NCI-H2107 treated with DMSO at 0.1 percent for 48 hours (cell line): ENCODE measurements at regions not wholly inside any gene's neighbourhood (a gene's known extent, or its start where the extent isn't known, plus 50 kb on each side); places are given as distances from the start of the nearest gene placed in this dataset.
"Not testable (repeated sequence)": the region's sequence is repeated elsewhere in the genome, so short reads cannot be mapped to it uniquely, and the experiment has no call there.

Experiments
- DNase-seq: peaks from one replicate; lab custom pipeline; 2025; ENCODE audit not compliant: unreplicated experiment; lab: John Stamatoyannopoulos, UW

DNA sequence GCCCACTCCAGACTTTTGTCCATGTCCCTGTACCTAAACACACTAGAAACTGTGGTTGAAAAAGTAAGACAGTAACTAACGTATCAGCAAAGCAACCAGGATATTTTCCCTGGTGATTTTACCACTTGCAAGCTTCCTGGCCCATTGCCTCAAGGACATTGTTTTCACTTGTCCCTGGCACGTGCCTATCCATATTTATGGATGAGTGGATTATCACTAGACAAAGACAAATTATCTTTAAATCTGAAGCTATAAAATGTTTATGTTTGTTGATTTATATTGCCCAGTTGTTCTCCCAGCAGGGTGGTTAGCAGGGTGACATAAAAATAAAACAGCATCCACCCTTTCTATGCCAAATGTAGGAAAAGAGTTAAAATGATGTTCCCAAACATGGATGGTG is 93.2 kb upstream of the STEAP1 start:
- DNase-seq: no peak

DNA sequence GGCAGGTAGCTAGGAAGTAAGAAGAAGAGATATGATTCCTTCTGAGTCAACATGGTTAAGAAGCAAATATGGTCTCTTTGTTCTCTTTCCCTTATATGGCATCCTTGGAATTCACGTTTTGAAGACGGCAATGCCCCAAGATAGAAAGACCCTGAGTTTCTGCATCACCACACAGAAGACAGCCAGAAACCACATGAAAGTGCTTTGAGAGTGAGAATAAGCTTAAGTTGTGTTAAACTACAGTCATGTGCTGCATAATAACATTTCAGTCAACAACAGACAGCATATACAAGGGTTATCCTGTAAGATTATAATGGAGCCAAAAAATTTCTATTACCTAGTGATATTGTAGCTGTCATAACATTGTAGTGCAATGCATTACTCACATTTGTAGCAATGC is 89.9 kb upstream of the STEAP1 start:
- no peak for DNase-seq

DNA sequence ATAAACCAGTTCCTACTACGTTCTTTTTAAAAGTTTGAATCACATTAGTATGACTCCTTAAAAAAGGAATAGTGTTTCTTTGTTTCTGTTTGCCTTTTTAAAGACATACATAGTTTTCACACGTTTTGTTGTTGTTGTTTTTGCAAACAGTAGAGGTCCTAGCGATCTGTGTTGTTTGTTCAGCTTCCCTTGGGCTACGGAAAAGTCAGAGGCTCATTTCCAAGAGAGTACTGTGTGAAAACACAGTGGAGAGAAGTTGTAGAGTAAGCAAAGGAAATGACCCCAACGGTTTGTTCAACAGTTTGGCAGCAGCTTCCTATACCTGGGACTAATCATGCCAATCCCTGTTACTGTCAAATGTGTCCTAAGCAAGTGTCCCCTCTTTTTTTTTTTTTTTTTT is 87.1 kb upstream of the STEAP1 start:
- no peak for DNase-seq

DNA sequence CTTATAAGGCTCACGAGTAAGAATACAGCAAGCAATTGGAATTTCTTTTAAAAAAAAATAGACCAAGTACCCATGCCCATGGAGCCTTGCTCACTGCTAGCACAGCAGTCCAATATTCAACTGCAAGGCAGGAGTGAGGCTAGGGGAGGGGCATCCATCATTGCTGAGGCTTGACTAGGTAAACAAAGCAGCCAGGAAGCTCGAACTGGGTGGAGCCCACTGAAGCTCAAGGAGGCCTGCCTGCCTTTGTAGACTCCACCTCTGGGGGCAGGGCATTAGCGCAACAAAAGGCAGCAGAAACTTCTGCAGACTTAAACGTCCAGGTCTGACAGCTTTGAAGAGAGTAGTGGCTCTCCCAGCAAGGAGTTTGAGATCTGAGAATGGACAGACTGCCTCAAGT is 84.0 kb upstream of the STEAP1 start:
- DNase-seq: not testable (repeated sequence)

DNA sequence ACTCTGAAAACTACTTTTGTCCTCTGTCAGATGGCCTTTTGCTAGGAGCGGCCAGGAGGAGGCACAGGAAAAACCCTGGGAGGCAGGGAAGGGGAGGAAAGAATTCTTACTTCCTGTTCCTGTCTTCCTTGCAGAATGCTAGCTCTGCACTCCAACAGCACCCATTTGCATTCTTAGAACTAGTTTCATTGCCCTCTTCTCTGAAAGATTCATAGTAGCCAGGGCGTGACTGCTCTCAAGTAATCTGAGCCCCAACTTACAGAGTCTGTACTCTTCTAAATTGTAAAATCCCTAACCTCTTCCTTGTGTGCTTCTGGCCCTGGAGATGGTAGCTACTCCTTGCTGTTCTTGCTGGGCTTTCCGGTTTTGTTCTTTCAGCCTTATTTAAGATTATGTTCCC is 75.3 kb upstream of the STEAP1 start:
- DNase-seq: no peak

DNA sequence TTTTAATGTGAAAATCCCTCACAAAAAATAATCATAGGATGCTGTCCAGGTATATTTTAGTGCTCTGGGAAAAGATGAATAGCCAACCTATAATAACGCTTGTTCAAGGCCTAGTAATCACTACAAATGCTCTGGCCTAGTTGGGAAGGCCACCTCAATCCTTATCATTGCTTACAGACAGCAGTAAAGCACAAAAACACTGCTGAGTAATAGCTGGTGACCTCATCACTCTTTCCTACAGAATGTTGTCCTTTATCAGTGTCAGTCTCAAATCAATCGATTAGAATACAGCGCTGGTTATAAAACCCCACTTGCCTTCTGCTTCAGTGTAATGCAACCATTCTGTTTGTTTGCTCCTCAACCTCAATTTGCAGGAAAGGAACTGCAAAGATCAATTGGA is 72.6 kb upstream of the STEAP1 start:
- DNase-seq: no peak

DNA sequence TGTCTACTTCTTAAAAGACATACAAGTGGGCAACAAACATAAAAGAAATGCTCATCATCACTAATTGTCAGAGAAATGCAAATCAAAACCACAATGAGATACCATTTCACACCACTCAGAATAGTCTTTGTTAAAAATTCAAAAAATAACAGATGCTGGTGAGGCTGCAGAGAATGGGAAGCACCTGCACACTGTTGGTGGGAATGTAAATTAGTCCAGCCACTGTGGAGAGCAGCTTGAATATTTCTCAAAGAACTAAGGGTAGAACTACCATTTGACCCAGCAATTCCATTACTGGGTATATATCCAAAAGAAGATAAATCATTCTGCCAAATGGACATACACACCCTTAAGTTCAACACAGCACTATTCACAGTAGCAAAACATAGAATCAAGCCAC is 61.8 kb upstream of the STEAP1 start:
- no peak for DNase-seq

DNA sequence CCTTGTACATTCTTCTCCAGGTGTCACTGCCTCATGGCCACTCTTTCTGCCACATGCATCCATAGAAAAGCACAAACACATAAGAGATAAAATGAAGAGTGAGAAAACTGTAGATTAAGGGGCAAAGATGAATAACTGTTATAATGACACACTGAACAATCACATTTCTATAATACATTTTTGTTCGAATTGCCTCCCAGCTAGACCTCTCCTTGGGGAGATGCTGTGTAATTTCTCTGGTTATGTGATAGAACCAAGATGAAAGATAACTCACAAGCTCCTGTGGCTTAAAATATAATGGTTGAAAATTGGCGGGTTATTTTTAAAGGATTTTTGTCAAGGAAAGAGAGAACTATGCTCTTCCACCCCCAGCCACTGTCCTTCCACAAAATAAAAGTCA is 60.2 kb upstream of the STEAP1 start:
- no peak for DNase-seq
